ENCODE measurements at regions not wholly inside any gene's neighbourhood (a gene's known extent, or its start where the extent isn't known, plus 50 kb on each side); places are given as distances from the start of the nearest gene placed in this dataset.

- TF ChIP-seq SRF (IDR thresholded peaks at IDR 0.05; ENCODE audit: low read depth, low read length), result no peak
- TF ChIP-seq GABPA (IDR thresholded peaks at IDR 0.05; ENCODE audit: borderline replicate concordance, insufficient read depth, low read length), result no peak
- TF ChIP-seq JUN (IDR thresholded peaks at IDR 0.05; ENCODE audit: low read depth, low read length), result no peak
- TF ChIP-seq RXRA (IDR thresholded peaks at IDR 0.05; ENCODE audit: insufficient read depth, low read depth, low read length), result no peak
- TF ChIP-seq SIRT6 (IDR thresholded peaks at IDR 0.05; ENCODE audit: low read length), result no peak
These were observed 243.8 kb downstream of the ADGRD1 start (continued) for GRCh38 chr12:131197490-131197889.

Data from H1 (cell line).